ENCODE measurements at regions not wholly inside any gene's neighbourhood (a gene's known extent, or its start where the extent isn't known, plus 50 kb on each side); places are given as distances from the start of the nearest gene placed in this dataset.

DNA sequence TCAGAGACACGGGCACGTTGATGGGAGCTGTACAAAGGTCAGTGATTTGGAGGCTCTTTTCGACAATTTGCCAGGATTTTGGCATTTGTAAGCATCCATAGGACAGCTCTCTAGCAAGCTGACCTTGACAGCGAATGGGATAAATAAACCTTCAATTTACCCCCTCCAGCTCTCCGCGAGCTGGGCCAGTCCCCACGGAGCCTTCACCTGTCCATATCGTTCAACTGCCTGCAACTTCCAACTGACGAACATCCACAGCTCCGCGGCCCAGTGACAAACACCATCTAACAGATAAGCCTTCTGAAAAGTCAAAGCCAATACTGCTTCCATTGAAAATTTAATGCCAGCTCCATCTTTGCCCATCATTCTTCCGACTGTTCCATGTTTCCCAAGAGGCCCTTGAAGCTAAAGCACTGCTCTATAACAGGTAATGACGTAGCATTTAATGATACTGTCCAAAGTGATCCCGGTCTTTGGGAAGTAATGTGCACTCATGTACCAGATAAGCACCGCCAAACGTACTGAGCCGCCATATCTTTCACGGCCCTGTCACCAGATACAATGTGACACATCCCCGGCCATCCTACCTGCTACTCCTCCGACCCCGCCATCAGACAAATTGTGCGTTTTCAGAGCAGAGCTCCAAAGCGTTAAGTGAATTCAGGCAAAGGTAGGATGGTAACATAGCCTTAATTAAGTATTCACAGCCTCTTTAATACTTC lies 365.3 kb upstream of the ZNF507 start:
- no peak overlapping the region for H3K27ac ChIP-seq (ENCODE audit: low read depth, low read length)
- no peak overlapping the region for H3K4me3 ChIP-seq (ENCODE audit: low read depth, low read length)
- no peak overlapping the region for H3K9ac ChIP-seq (ENCODE audit: low read length)
- no peaks in the 10 kb centered on the region for H3K4me1 ChIP-seq (ENCODE audit: control insufficient read depth, insufficient read depth, low read length)
- H3K9me3 ChIP-seq (ENCODE audit: control insufficient read depth, insufficient read depth, low read depth, low read length) = no peaks in the 10 kb centered on the region
- no peaks in the 10 kb centered on the region for H3K36me3 ChIP-seq (ENCODE audit: control insufficient read depth, insufficient read depth, low read length)
- no peaks in the 10 kb centered on the region for H3K27me3 ChIP-seq (ENCODE audit: control insufficient read depth, insufficient read depth, low read length)

DNA sequence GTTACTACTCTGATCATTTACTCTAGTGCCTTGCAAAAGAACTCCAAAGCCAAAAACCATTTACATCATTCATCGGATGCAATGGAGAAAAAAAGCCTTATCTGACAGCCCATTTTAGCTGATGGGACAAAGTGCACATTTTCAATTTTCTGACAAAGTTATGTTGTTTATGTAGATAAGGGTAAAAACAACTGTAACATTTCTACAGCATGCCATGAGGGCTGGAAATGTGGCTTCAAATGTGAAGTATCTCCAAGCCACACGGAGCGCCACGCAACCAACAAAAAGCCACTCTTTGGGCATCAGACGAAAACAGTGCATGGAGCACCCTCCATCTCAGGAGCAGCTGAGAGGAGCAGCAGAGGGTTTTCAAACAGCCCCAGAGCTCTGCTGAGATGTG lies 364.6 kb upstream of the ZNF507 start:
- Histone ChIP-seq H3K27ac (ENCODE audit: low read depth, low read length) (no peak overlapping the region), H3K9ac (ENCODE audit: low read length) (no peak overlapping the region), H3K4me3 (ENCODE audit: low read depth, low read length) (no peak overlapping the region), H3K27me3 (ENCODE audit: control insufficient read depth, insufficient read depth, low read length) (no peaks in the 10 kb centered on the region), H3K9me3 (ENCODE audit: control insufficient read depth, insufficient read depth, low read depth, low read length) (peaks cover 4% of the 10 kb centered on the region; the same call in 1 of the 2 replicates), H3K4me1 (ENCODE audit: control insufficient read depth, insufficient read depth, low read length) (no peaks in the 10 kb centered on the region), H3K36me3 (ENCODE audit: control insufficient read depth, insufficient read depth, low read length) (no peaks in the 10 kb centered on the region)

DNA sequence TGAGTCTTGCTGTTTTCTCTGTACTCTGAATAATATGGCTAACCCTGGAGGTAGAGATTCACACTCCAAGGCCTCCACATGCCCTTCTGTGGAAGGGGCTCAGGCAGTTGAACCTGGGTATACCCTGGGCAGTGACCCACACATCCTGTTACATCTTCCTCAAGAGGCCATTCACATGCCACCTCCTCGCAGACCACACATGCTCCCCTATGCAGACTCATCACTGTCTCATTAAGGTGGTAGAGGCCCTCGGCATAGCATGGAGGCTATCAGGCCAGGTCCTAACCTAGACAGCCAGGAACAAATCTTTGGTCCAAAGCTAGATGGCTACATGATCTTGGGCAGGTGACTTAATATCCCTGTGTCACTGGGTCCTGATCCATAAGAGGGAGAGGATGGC lies 363.9 kb upstream of the ZNF507 start:
- Histone ChIP-seq H3K4me3 (ENCODE audit: low read depth, low read length) (no peak overlapping the region), H3K9me3 (ENCODE audit: control insufficient read depth, insufficient read depth, low read depth, low read length) (peaks cover 4% of the 10 kb centered on the region; the same call in 1 of the 2 replicates), H3K27ac (ENCODE audit: low read depth, low read length) (no peak overlapping the region), H3K4me1 (ENCODE audit: control insufficient read depth, insufficient read depth, low read length) (no peaks in the 10 kb centered on the region), H3K9ac (ENCODE audit: low read length) (no peak overlapping the region), H3K36me3 (ENCODE audit: control insufficient read depth, insufficient read depth, low read length) (no peaks in the 10 kb centered on the region), H3K27me3 (ENCODE audit: control insufficient read depth, insufficient read depth, low read length) (no peaks in the 10 kb centered on the region)

DNA sequence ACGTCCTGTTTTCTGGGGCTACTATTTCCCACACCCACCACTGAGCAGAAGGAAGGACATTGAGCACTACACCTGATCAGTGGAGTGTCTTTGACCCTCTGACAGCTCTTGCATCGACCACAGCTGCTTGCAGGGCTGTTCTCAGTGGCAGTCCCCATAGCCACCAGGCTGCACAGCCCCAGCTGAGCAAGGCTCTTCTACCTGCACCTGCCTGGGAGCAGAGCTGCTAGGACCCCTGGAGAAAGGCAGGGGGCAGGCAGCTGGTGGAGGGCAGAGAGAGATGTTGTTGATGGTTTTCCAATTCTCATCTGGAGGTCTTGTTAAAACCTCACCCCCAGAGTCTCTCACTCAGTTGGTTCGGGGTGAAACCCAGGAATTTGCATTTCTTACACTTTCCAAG lies 361.8 kb upstream of the ZNF507 start:
- Histone ChIP-seq H3K4me3 (ENCODE audit: low read depth, low read length) (no peak overlapping the region), H3K9ac (ENCODE audit: low read length) (no peak overlapping the region), H3K27ac (ENCODE audit: low read depth, low read length) (no peak overlapping the region), H3K9me3 (ENCODE audit: control insufficient read depth, insufficient read depth, low read depth, low read length) (peaks cover 4% of the 10 kb centered on the region; the same call in 1 of the 2 replicates), H3K4me1 (ENCODE audit: control insufficient read depth, insufficient read depth, low read length) (no peaks in the 10 kb centered on the region), H3K36me3 (ENCODE audit: control insufficient read depth, insufficient read depth, low read length) (no peaks in the 10 kb centered on the region), H3K27me3 (ENCODE audit: control insufficient read depth, insufficient read depth, low read length) (no peaks in the 10 kb centered on the region)

DNA sequence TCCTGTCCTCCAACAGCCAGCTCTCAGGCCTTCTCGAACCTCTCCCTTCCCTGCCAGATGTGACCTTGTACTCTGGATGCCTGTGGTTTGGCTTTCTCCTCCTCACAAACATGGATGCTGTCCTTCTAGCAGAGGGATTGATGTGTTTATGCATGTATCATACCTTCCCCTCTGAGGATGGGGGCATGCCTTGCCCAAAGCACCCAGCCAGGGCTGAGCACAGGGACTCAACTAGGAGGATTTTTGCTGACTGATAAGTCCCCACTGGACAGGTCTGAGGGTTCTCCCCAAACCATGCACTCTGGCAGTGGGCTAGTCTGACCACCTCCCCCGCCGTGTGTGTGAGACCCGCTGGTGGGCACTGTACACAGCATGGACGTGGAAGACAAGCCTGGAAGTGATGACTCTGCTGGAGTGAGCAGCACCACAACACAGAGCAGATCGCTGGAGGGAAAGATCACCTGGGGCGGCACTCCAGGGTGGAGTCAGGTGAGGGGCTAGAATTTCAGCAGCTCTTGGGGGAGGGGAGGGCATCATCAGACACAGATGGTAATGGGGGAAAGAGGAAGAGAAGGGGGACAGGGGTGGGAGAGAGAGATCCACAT lies 360.3 kb upstream of the ZNF507 start:
- no peaks in the 10 kb centered on the region for H3K4me1 ChIP-seq (ENCODE audit: control insufficient read depth, insufficient read depth, low read length)
- H3K27me3 ChIP-seq (ENCODE audit: control insufficient read depth, insufficient read depth, low read length) = no peaks in the 10 kb centered on the region
- no peaks in the 10 kb centered on the region for H3K36me3 ChIP-seq (ENCODE audit: control insufficient read depth, insufficient read depth, low read length)
- H3K4me3 ChIP-seq (ENCODE audit: low read depth, low read length) = no peak overlapping the region
- H3K9ac ChIP-seq (ENCODE audit: low read length) = no peak overlapping the region
- no peak overlapping the region for H3K27ac ChIP-seq (ENCODE audit: low read depth, low read length)
- peaks cover 4% of the 10 kb centered on the region; the same call in 1 of the 2 replicates for H3K9me3 ChIP-seq (ENCODE audit: control insufficient read depth, insufficient read depth, low read depth, low read length)

DNA sequence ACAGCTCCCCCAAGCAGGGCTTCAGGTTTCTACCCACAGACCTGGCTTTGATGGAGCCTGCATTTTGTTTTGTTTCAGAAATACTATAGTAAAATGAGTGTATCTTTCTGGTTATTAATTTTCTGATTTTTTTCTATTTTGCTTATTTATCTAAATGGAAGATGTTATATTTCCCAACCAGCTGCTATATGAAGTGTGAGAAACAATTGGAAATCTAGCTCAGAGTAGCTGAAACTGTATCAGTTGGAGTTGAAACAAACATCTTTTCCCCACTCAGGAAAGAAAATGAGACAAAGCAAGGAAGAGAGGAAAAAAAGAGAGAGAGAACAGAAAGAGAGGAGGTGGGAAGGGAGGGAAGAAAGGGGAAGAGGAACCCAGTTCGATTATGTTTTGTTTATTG lies 358.5 kb upstream of the ZNF507 start:
- H3K9ac ChIP-seq (ENCODE audit: low read length) = no peak overlapping the region
- H3K4me1 ChIP-seq (ENCODE audit: control insufficient read depth, insufficient read depth, low read length) = no peaks in the 10 kb centered on the region

DNA sequence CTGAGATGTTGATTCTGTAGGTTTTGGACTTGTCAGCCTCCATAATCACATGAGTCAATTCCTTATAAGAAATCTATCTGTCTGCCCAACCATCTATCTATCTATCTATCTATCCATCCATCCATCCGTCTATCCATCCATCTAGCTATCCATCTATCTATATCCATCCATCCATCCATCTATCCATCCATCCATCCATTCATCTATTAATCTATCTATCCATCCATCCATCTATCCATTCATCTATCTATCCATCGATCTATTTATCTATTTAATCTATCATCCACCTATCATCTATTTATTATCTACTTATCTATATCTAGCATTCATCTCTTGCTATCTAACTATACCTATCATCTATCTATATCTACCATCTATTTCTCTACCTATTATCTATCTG lies 357.2 kb upstream of the ZNF507 start:
- no peaks in the 10 kb centered on the region for H3K36me3 ChIP-seq (ENCODE audit: control insufficient read depth, insufficient read depth, low read length)
- H3K4me1 ChIP-seq (ENCODE audit: control insufficient read depth, insufficient read depth, low read length) = no peaks in the 10 kb centered on the region
- no peak overlapping the region for H3K27ac ChIP-seq (ENCODE audit: low read depth, low read length)
- no peaks in the 10 kb centered on the region for H3K27me3 ChIP-seq (ENCODE audit: control insufficient read depth, insufficient read depth, low read length)
- peaks cover 4% of the 10 kb centered on the region; the same call in 1 of the 2 replicates for H3K9me3 ChIP-seq (ENCODE audit: control insufficient read depth, insufficient read depth, low read depth, low read length)
- no peak overlapping the region for H3K9ac ChIP-seq (ENCODE audit: low read length)
- H3K4me3 ChIP-seq (ENCODE audit: low read depth, low read length) = no peak overlapping the region

More for the DNA sequence above, 358.5 kb upstream of the ZNF507 start:
- no peak overlapping the region for H3K27ac ChIP-seq (ENCODE audit: low read depth, low read length)
- H3K4me3 ChIP-seq (ENCODE audit: low read depth, low read length) = no peak overlapping the region
- H3K36me3 ChIP-seq (ENCODE audit: control insufficient read depth, insufficient read depth, low read length) = no peaks in the 10 kb centered on the region
- peaks cover 4% of the 10 kb centered on the region; the same call in 1 of the 2 replicates for H3K9me3 ChIP-seq (ENCODE audit: control insufficient read depth, insufficient read depth, low read depth, low read length)
- H3K27me3 ChIP-seq (ENCODE audit: control insufficient read depth, insufficient read depth, low read length) = no peaks in the 10 kb centered on the region

DNA sequence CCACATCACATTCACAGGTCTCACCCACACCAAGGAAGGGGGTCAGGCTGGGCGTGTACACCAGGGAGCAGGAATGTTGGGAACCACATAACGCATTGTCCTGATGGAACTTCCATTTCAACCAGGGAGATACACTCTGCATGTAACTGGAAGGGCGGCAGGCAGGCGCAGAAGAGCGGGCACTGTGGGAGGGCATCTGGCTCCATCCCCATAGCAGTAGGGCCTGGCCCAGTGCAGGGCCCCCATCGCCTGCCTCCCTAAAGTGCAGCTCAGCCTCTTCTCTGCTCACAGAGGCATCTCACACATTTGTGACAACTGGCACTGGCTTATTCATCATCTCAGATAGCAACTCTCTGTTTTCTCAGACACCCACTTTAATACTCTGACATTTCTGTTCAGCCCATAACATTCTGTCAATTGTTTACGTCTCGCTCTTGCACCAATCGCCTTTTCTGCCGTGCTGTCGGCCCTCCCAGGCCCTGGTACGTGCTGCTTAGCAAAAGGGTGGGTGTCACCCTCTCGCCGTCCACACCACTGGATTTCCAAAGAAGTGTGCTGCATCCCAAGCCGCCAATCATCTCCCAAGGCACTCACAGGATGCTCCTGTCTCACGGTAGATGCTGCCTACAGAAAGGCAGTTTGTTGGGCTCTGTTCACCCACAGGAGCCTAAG lies 353.3 kb upstream of the ZNF507 start:
- H3K4me3 ChIP-seq (ENCODE audit: low read depth, low read length) = no peak overlapping the region
- H3K36me3 ChIP-seq (ENCODE audit: control insufficient read depth, insufficient read depth, low read length) = no peaks in the 10 kb centered on the region
- no peak overlapping the region for H3K9ac ChIP-seq (ENCODE audit: low read length)
- H3K9me3 ChIP-seq (ENCODE audit: control insufficient read depth, insufficient read depth, low read depth, low read length) = no peaks in the 10 kb centered on the region
- H3K4me1 ChIP-seq (ENCODE audit: control insufficient read depth, insufficient read depth, low read length) = no peaks in the 10 kb centered on the region
- no peaks in the 10 kb centered on the region for H3K27me3 ChIP-seq (ENCODE audit: control insufficient read depth, insufficient read depth, low read length)
- no peak overlapping the region for H3K27ac ChIP-seq (ENCODE audit: low read depth, low read length)

DNA sequence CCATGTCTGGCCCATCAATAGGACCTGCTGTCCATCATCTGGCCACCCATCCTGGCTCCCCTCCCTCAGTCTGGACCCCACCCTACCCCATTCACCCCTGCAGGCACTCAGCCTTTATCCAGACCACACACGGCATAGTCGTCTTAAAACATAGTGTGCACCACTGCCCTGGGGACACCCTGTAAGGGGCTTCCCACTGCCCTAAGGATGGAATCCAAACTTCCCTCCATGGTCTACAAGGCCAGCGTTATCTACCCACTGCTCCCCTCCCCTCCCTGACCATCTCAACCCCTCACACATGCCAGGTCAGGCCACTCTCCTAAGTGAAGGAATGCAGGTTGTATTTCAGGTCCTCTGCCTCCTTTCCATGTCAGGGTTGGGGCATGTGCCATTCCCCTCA lies 352.7 kb upstream of the ZNF507 start:
- Histone ChIP-seq H3K27me3 (ENCODE audit: control insufficient read depth, insufficient read depth, low read length) (no peaks in the 10 kb centered on the region), H3K4me1 (ENCODE audit: control insufficient read depth, insufficient read depth, low read length) (no peaks in the 10 kb centered on the region), H3K4me3 (ENCODE audit: low read depth, low read length) (no peak overlapping the region), H3K9me3 (ENCODE audit: control insufficient read depth, insufficient read depth, low read depth, low read length) (no peaks in the 10 kb centered on the region), H3K27ac (ENCODE audit: low read depth, low read length) (no peak overlapping the region), H3K36me3 (ENCODE audit: control insufficient read depth, insufficient read depth, low read length) (no peaks in the 10 kb centered on the region), H3K9ac (ENCODE audit: low read length) (no peak overlapping the region)

DNA sequence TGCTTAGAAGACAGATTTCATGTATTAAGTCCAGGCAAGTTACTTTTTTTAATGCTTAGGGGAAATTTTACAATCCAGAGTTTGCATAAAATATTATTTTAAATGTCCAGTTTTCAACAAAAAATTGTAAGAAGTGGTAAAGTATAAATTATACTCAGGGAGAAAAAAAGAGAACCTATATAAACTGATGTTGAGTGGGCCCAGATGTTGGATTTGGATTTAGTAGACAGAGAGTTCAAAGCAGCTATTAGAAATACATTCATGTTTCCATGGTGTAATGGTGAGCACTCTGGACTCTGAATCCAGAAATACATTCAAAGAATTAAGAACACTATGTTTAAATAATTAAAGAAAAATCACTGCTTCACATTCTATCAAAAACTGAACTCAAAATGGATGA lies 349.9 kb upstream of the ZNF507 start:
- H3K36me3 ChIP-seq (ENCODE audit: control insufficient read depth, insufficient read depth, low read length) = no peaks in the 10 kb centered on the region
- no peak overlapping the region for H3K9ac ChIP-seq (ENCODE audit: low read length)
- no peak overlapping the region for H3K4me3 ChIP-seq (ENCODE audit: low read depth, low read length)
- H3K4me1 ChIP-seq (ENCODE audit: control insufficient read depth, insufficient read depth, low read length) = no peaks in the 10 kb centered on the region
- no peaks in the 10 kb centered on the region for H3K9me3 ChIP-seq (ENCODE audit: control insufficient read depth, insufficient read depth, low read depth, low read length)
- no peaks in the 10 kb centered on the region for H3K27me3 ChIP-seq (ENCODE audit: control insufficient read depth, insufficient read depth, low read length)
- no peak overlapping the region for H3K27ac ChIP-seq (ENCODE audit: low read depth, low read length)

DNA sequence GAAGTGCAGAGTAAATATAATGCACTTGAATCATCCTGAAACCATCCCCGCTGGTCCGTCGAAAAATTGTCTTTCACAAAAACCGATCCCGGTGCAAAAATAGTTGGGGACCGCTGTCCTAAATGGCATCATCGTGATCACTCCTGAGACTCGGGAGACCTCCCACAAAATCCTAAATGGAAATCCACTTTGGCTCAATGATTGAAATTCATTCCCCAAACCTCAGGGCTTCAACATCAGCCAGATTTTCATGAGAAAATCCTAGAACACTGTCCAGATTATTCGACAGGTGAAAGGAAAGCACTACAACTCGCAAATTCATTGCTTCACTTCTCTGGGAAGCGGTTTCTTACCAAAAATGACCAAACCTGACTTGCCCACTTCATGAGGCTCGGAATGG lies 335.3 kb upstream of the ZNF507 start:
- H3K27ac ChIP-seq (ENCODE audit: low read depth, low read length) = no peak overlapping the region
- H3K9ac ChIP-seq (ENCODE audit: low read length) = no peak overlapping the region
- no peak overlapping the region for H3K4me3 ChIP-seq (ENCODE audit: low read depth, low read length)
- H3K27me3 ChIP-seq (ENCODE audit: control insufficient read depth, insufficient read depth, low read length) = no peaks in the 10 kb centered on the region
- H3K9me3 ChIP-seq (ENCODE audit: control insufficient read depth, insufficient read depth, low read depth, low read length) = no peaks in the 10 kb centered on the region
- H3K36me3 ChIP-seq (ENCODE audit: control insufficient read depth, insufficient read depth, low read length) = no peaks in the 10 kb centered on the region
- H3K4me1 ChIP-seq (ENCODE audit: control insufficient read depth, insufficient read depth, low read length) = no peaks in the 10 kb centered on the region

Data from HUES6 (cell line).